HCT116 (cell line): ENCODE measurements at regions not wholly inside any gene's neighbourhood (a gene's known extent, or its start where the extent isn't known, plus 50 kb on each side); places are given as distances from the start of the nearest gene placed in this dataset.

Experiments
- ATAC-seq: fragments of 200-7000 bp; cut with Tn5 transposase; 2 replicates; pipeline ENCODE4 v1.9.1; 2020; ENCODE audit warnings: mild to moderate bottlenecking, moderate library complexity
- BruUV-seq: library from RNA; stranded (reverse); fragments of 400-500 nt; replicated peaks from 2 replicates; lab custom pipeline; 2021; lab: Mats Ljungman, UMichigan
- CTCF ChIA-PET: fragments of 300-600 bp; sonication (Branson Sonifier 250); formaldehyde crosslinking; loops from one replicate; lab custom pipeline; 2021; ENCODE audit warnings: antibody characterized with exemption; lab: Charles Lee
- POLR2A ChIA-PET: fragments of 300-600, 350-600 bp; sonication (Branson Sonifier 250); formaldehyde crosslinking; loops from one replicate; lab custom pipeline; 2021; ENCODE audit warnings: antibody characterized with exemption; lab: Charles Lee
- RAD21 ChIA-PET, 2 experiments: fragments of 300-600 bp; sonication (Branson Sonifier 250); formaldehyde crosslinking; loops; one replicate each; lab custom pipeline; 2023; ENCODE audit warnings: low total read pairs in 2 of 2; ENCODE audit not compliant: uncharacterized antibody in 2 of 2, unreplicated experiment in 2 of 2, low non-redundant PET in 1 of 2; lab: Charles Lee
- DNase-seq: peaks from one replicate; pipeline ENCODE4 v3.0.0-alpha.2; 2010; ENCODE audit warnings: low read depth, low spot score
- H2AFZ ChIP-seq: fragments of 200-600 bp; shearing (Covaris generic), sonication (generic); 2 replicates; pipeline ENCODE4 v1.6.1; 2017; ENCODE audit warnings: low read depth, mixed run types, mixed read lengths, antibody characterized with exemption, low read length; ENCODE audit not compliant: poor library complexity, severe bottlenecking
- H3K27ac ChIP-seq: 2 replicates; pipeline ENCODE4 v1.5.1; 2012; ENCODE audit warnings: low read depth, low read length
- H3K27me3 ChIP-seq: fragments of 200-600 bp; sonication (generic); 2 replicates; pipeline ENCODE4 v1.6.1; 2016; ENCODE audit warnings: mixed run types, low read length, mixed read lengths; ENCODE audit not compliant: insufficient read depth
- H3K36me3 ChIP-seq, 2 experiments: fragments of 200-500 bp in 1 of 2; fragments of 200-600 bp in 1 of 2; sonication (Bioruptor generic) in 1 of 2; sonication (generic) in 1 of 2; 2 replicates each; pipeline versions ENCODE4 v1.5.1 to v1.6.1; 2014 to 2016; ENCODE audit warnings: low read length in 2 of 2, inconsistent platforms in 1 of 2, mixed read lengths in 1 of 2, mixed run types in 1 of 2; ENCODE audit not compliant: insufficient read depth in 2 of 2, control insufficient read depth in 1 of 2
- H3K4me1 ChIP-seq, 2 experiments: fragments of 200-600 bp in 1 of 2; sonication (generic) in 1 of 2; 2 replicates each; pipeline versions ENCODE4 v1.5.1 to v1.6.1; 2012 to 2017; ENCODE audit warnings: low read length in 2 of 2, inconsistent platforms in 1 of 2, mild to moderate bottlenecking in 1 of 2, mixed read lengths in 1 of 2, mixed run types in 1 of 2, moderate library complexity in 1 of 2; ENCODE audit not compliant: insufficient read depth in 2 of 2, control insufficient read depth in 1 of 2
- H3K4me2 ChIP-seq: fragments of 200-600 bp; sonication (generic); 2 replicates; pipeline ENCODE4 v1.6.1; 2017; ENCODE audit warnings: mixed run types, low read length, mixed read lengths
- H3K4me3 ChIP-seq, 2 experiments: fragments of 200-600 bp in 1 of 2; sonication (generic) in 1 of 2; replicated peaks in 1 of 2; 2 replicates each; pipeline ENCODE4 v1.5.1; 2011 to 2016; ENCODE audit warnings: low read length in 2 of 2, control low read depth in 1 of 2, low read depth in 1 of 2, mild to moderate bottlenecking in 1 of 2, mixed read lengths in 1 of 2, mixed run types in 1 of 2
- H3K79me2 ChIP-seq: fragments of 200-600 bp; sonication (generic); 2 replicates; pipeline ENCODE4 v1.6.1; 2017; ENCODE audit warnings: mild to moderate bottlenecking, mixed run types, low read length, moderate library complexity, mixed read lengths; ENCODE audit not compliant: insufficient read depth
- H3K9ac ChIP-seq: fragments of 200-600 bp; sonication (generic); 2 replicates; pipeline ENCODE4 v1.6.1; 2016; ENCODE audit warnings: low read length, mixed read lengths
- H3K9me2 ChIP-seq: fragments of 200-600 bp; sonication (generic), shearing (Covaris generic); 2 replicates; pipeline ENCODE4 v1.6.1; 2017; ENCODE audit warnings: mixed run types, mild to moderate bottlenecking, moderate library complexity; ENCODE audit not compliant: insufficient read depth
- H3K9me3 ChIP-seq, 2 experiments: fragments of 200-500 bp in 1 of 2; fragments of 200-600 bp in 1 of 2; sonication (Bioruptor generic) in 1 of 2; sonication (generic) in 1 of 2; 2 replicates each; pipeline ENCODE4 v1.6.1; 2014 to 2017; ENCODE audit warnings: low read length in 2 of 2, mixed read lengths in 2 of 2, inconsistent platforms in 1 of 2, low read depth in 1 of 2, mild to moderate bottlenecking in 1 of 2, mixed run types in 1 of 2, moderate library complexity in 1 of 2; ENCODE audit not compliant: control insufficient read depth in 1 of 2, insufficient read depth in 1 of 2
- H4K20me1 ChIP-seq: fragments of 200-600 bp; sonication (generic), shearing (Covaris generic); 2 replicates; pipeline ENCODE4 v1.6.1; 2017; ENCODE audit warnings: mixed run types, mild to moderate bottlenecking, moderate library complexity; ENCODE audit not compliant: insufficient read depth
- CBX3 ChIP-seq: IDR thresholded peaks from 2 replicates; pipeline ENCODE4 v1.6.1; 2012; ENCODE audit warnings: low read depth
- CEBPB ChIP-seq: IDR thresholded peaks from 2 replicates; pipeline ENCODE4 v1.6.1; 2012; ENCODE audit warnings: low read depth
- EGR1 ChIP-seq: IDR thresholded peaks from 2 replicates; pipeline ENCODE4 v1.6.1; 2012; ENCODE audit warnings: low read depth
- ELF1 ChIP-seq: IDR thresholded peaks from 2 replicates; pipeline ENCODE4 v1.6.1; 2012; ENCODE audit warnings: low read depth, borderline replicate concordance
- EZH2 ChIP-seq: fragments of 200-600 bp; sonication (generic); IDR thresholded peaks from 2 replicates; pipeline ENCODE4 v1.6.1; 2017; ENCODE audit warnings: antibody characterized with exemption, mixed run types
- EZH2phosphoT487 ChIP-seq: fragments of 200-600 bp; IDR thresholded peaks from 2 replicates; pipeline ENCODE4 v1.6.1; 2018; ENCODE audit warnings: antibody characterized with exemption, borderline replicate concordance
- JUND ChIP-seq: IDR thresholded peaks from 2 replicates; pipeline ENCODE4 v1.6.1; 2012
- MAX ChIP-seq: IDR thresholded peaks from 2 replicates; pipeline ENCODE4 v1.6.1; 2012
- POLR2A ChIP-seq: IDR thresholded peaks from 2 replicates; pipeline ENCODE4 v1.7.0; 2011; ENCODE audit warnings: borderline replicate concordance; ENCODE audit not compliant: insufficient read depth, insufficient read length; ENCODE audit errors: extremely low read depth
- POLR2AphosphoS5 ChIP-seq: IDR thresholded peaks from 2 replicates; pipeline ENCODE4 v1.6.1; 2011; ENCODE audit warnings: mild to moderate bottlenecking, low read depth, low read length, moderate library complexity
- SIN3A ChIP-seq: IDR thresholded peaks from 2 replicates; pipeline ENCODE4 v1.6.1; 2012; ENCODE audit warnings: low read depth
- SP1 ChIP-seq: IDR thresholded peaks from 2 replicates; pipeline ENCODE4 v1.6.1; 2012; ENCODE audit warnings: low read depth
- SRF ChIP-seq: IDR thresholded peaks from 2 replicates; pipeline ENCODE4 v1.6.1; 2012; ENCODE audit warnings: low read depth
- TCF7L2 ChIP-seq: IDR thresholded peaks from 2 replicates; pipeline ENCODE4 v1.7.0; 2011; ENCODE audit warnings: borderline replicate concordance, inconsistent platforms; ENCODE audit not compliant: insufficient read depth, insufficient read length; ENCODE audit errors: extremely low read depth
- YY1 ChIP-seq: IDR thresholded peaks from 2 replicates; pipeline ENCODE4 v1.6.1; 2011; ENCODE audit warnings: low read length, low read depth, moderate library complexity, mild to moderate bottlenecking; ENCODE audit not compliant: insufficient replicate concordance; ENCODE audit errors: extremely low read depth
- ZFX ChIP-seq: fragments of 450-650 bp; IDR thresholded peaks from 2 replicates; pipeline ENCODE4 v1.6.1; 2017
- ZNF274 ChIP-seq: fragments of 200-500 bp; sonication (Bioruptor generic); IDR thresholded peaks from 2 replicates; pipeline ENCODE4 v1.6.1; 2014; ENCODE audit warnings: mild to moderate bottlenecking, low read depth, low read length, inconsistent platforms
- intact Hi-C: fragments of 100-400 bp; cut with micrococcal nuclease; formaldehyde crosslinking; loops from 2 replicates; pipeline ENCODE4 v1.10.0; 2022
- TF ChIP-seq, protein P1 (sequence below): IDR thresholded peaks from 2 replicates; pipeline ENCODE4 v1.6.1; 2011; ENCODE audit warnings: mild to moderate bottlenecking, low read length, moderate library complexity; ENCODE audit not compliant: insufficient replicate concordance; ENCODE audit errors: extremely low read depth
- TF ChIP-seq, protein P2 (sequence below): IDR thresholded peaks from 2 replicates; pipeline ENCODE4 v1.6.1; 2012

DNA sequence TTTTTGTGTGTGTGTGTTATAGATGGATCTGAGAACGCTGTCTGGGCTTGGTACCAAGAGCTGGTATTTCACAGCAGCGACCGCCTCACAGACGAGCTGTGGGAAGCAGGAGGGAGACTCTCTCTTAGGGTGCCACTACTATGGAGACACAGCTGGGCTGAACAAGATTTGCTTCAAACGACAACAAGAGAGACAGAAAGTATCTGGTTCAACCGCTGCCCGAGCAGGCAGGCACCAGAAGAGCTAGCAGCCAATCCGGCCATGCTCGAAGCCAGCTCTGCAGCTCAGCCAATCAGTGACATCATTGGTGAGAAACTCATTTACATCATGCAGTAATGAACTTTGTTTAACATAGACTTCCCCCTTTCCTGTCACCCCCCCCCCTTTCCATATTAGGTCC, 341.3 kb downstream of the USP25 start (continued):
- TF ChIP-seq, protein P1, sequence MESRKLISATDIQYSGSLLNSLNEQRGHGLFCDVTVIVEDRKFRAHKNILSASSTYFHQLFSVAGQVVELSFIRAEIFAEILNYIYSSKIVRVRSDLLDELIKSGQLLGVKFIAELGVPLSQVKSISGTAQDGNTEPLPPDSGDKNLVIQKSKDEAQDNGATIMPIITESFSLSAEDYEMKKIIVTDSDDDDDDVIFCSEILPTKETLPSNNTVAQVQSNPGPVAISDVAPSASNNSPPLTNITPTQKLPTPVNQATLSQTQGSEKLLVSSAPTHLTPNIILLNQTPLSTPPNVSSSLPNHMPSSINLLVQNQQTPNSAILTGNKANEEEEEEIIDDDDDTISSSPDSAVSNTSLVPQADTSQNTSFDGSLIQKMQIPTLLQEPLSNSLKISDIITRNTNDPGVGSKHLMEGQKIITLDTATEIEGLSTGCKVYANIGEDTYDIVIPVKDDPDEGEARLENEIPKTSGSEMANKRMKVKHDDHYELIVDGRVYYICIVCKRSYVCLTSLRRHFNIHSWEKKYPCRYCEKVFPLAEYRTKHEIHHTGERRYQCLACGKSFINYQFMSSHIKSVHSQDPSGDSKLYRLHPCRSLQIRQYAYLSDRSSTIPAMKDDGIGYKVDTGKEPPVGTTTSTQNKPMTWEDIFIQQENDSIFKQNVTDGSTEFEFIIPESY: no peak

DNA sequence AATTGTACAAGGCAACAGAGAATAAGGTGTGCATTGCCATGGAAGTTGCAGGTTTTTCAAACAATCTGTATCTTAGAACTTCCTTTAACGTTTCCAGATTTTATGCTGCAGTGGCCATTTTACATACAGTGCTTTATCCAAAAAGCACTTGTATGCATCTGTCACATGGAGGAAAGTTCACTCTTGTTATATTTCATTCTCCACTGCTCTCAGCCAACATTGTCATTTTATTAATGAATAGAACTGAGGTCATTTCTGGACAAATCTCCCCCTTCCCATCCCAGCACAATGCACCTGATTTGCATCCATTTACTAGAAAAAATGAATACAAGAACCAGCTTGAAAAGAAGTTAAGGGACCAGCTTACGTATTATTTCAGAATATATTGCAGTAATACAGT, 342.0 kb downstream of the USP25 start:
- POLR2A ChIA-PET: no interaction called here
- peaks cover 0 to 6% of the 10 kb centered on the region in 2 experiments; a peak in 1 of 4 replicates for H3K9me3 ChIP-seq

More for the DNA sequence above, 342.0 kb downstream of the USP25 start:
- H3K36me3 ChIP-seq: no peaks in the 10 kb centered on the region
- DNase-seq (no peak), ATAC-seq (no peak)
- ChIA-PET RAD21 (no interaction called here), CTCF (no interaction called here)
- no peaks in the 10 kb centered on the region for H4K20me1 ChIP-seq
- no TSS peak for BruUV-seq
- intact Hi-C loops: no loop called here
- H3K9me2 ChIP-seq: no peaks in the 10 kb centered on the region
- H3K9ac ChIP-seq: no peak overlapping the region
- no peak overlapping the region for H3K27ac ChIP-seq
- H3K4me3 ChIP-seq: no peak overlapping the region
- no peaks in the 10 kb centered on the region for H3K79me2 ChIP-seq
- no peaks in the 10 kb centered on the region for H3K27me3 ChIP-seq
- H3K4me2 ChIP-seq: no peak overlapping the region
- H3K4me1 ChIP-seq: no peaks in the 10 kb centered on the region
- H2AFZ ChIP-seq: no peak overlapping the region
- TF ChIP-seq CBX3 (no peak), SP1 (no peak), POLR2AphosphoS5 (no peak), ZNF274 (no peak), JUND (no peak), ZFX (no peak), SRF (no peak), TCF7L2 (no peak), YY1 (no peak), EGR1 (no peak), MAX (no peak), SIN3A (no peak), EZH2 (no peak), POLR2A (no peak), CEBPB (no peak), EZH2phosphoT487 (no peak), ELF1 (no peak)
- TF ChIP-seq, protein P2, sequence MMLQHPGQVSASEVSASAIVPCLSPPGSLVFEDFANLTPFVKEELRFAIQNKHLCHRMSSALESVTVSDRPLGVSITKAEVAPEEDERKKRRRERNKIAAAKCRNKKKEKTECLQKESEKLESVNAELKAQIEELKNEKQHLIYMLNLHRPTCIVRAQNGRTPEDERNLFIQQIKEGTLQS: no peak
- TF ChIP-seq, protein P1: no peak
